ENCODE measurements at regions not wholly inside any gene's neighbourhood (a gene's known extent, or its start where the extent isn't known, plus 50 kb on each side); places are given as distances from the start of the nearest gene placed in this dataset.

GRCh38 chr19:29385191-29385795, 140.5 kb upstream of the VSTM2B start:
- no peak for TF ChIP-seq CTCF (IDR thresholded peaks at IDR 0.05)
- no peak for TF ChIP-seq REST (IDR thresholded peaks at IDR 0.05; ENCODE audit: insufficient read depth in 1 of 2, low read depth in 2 of 2, low read length in 1 of 2)
- no peak for TF ChIP-seq TCF7L2 (IDR thresholded peaks at IDR 0.05; ENCODE audit: low read depth, low read length)
- no peak for TF ChIP-seq POLR2AphosphoS5 (IDR thresholded peaks at IDR 0.05; ENCODE audit: low read depth, low read length)
